ENCODE measurements at regions not wholly inside any gene's neighbourhood (a gene's known extent, or its start where the extent isn't known, plus 50 kb on each side); places are given as distances from the start of the nearest gene placed in this dataset.
"Not testable (repeated sequence)": the region's sequence is repeated elsewhere in the genome, so short reads cannot be mapped to it uniquely, and the experiment has no call there.

DNA sequence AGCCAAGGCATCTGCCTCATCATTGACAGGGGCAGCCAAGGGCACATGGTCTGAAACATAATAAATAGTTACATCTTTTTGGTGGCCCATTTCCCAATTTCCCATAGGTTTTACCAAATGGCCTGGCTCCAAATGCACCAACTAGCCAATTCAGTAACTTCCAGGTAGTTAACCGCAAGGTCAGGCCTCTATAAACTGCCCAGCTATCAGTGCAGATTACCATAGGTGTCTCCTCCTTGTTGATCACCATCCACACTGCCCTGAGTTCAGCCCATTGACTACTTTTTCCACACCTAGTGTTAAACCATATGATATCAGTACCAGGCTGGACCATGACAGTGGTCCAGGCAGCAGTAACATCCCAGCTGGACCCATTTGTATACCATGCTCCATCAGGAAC, 1145.1 kb upstream of the POU3F4 start:
- 93 to 100% methylated on average over 1 of the region's 1 CpG for WGBS, 2 donors
- intact Hi-C loops (cut with DNase I; ENCODE audit: low total_unique reads) = no loop called here
- no peak overlapping the region for H3K4me3 ChIP-seq (ENCODE audit: low read depth, poor library complexity, severe bottlenecking)
- no peak for DNase-seq (ENCODE audit: low spot score in 2 of 2)
- TF ChIP-seq POLR2A (IDR thresholded peaks at IDR 0.05) = no peak
- TF ChIP-seq, protein P1, sequence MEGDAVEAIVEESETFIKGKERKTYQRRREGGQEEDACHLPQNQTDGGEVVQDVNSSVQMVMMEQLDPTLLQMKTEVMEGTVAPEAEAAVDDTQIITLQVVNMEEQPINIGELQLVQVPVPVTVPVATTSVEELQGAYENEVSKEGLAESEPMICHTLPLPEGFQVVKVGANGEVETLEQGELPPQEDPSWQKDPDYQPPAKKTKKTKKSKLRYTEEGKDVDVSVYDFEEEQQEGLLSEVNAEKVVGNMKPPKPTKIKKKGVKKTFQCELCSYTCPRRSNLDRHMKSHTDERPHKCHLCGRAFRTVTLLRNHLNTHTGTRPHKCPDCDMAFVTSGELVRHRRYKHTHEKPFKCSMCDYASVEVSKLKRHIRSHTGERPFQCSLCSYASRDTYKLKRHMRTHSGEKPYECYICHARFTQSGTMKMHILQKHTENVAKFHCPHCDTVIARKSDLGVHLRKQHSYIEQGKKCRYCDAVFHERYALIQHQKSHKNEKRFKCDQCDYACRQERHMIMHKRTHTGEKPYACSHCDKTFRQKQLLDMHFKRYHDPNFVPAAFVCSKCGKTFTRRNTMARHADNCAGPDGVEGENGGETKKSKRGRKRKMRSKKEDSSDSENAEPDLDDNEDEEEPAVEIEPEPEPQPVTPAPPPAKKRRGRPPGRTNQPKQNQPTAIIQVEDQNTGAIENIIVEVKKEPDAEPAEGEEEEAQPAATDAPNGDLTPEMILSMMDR (IDR thresholded peaks at IDR 0.05) = no peak

DNA sequence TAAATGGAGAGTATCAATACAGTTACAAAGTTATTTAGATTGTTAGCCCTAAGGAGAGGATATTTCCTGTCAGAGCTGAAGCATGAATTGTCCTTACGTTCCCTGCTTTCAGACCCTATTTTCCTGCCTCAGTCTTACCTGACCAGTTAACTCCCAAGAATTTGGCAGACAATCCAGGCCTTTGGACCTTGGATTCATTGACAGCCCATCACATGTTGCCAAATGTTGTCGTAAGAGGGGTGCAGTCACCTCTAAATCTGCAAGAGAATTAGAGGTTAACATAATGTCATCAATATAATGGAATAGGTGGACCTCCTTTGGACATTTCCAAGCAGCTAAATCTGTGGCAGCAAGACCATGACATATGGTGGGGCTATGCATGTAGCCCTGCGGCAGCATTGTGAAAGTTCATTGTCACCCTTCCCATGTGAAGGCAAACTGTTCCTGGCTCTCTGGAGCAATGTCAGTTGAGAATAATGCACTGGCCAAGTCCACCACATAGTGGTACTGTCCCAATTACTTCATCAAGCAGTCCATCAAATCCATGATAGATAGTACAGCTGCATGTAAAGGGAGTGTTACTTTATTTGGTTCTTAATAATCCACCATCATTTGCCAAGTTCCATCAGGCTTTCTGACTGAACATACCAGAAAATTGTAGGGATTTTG, 1137.0 kb upstream of the POU3F4 start:
- no peak for TF ChIP-seq POLR2A (IDR thresholded peaks at IDR 0.05)
- TF ChIP-seq, protein P1 (IDR thresholded peaks at IDR 0.05) = no peak
- no peak for DNase-seq (ENCODE audit: low spot score in 2 of 2)
- H3K4me3 ChIP-seq (ENCODE audit: low read depth, poor library complexity, severe bottlenecking) = no peak overlapping the region
- intact Hi-C loops (cut with DNase I; ENCODE audit: low total_unique reads) = no loop called here
- 91 to 92% methylated on average over 3 of the region's 3 CpGs for WGBS, 2 donors

DNA sequence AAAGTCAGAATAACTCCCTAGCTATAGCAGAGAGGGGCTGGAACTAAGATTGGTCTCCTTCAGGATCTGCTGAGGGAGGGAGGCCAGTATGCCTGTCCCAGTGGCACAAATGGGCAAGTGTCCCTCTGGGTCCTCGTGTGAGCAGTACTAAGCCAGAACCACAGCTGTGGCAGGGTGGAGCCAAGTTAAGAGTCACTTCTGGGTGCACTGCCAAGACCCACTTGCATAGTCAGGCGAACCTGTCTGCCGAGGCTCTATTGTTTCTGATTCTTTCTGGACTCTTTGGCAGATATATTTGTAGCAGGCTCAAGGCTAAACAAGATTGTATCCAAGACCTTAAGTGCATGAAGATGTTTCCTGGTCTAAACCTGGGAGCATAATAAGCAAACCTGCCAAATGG, 1123.7 kb upstream of the POU3F4 start:
- intact Hi-C loops (cut with DNase I; ENCODE audit: low total_unique reads) = no loop called here
- H3K4me3 ChIP-seq (ENCODE audit: low read depth, poor library complexity, severe bottlenecking) = no peak overlapping the region
- TF ChIP-seq POLR2A (IDR thresholded peaks at IDR 0.05) = no peak
- TF ChIP-seq, protein P1 (IDR thresholded peaks at IDR 0.05) = no peak
- DNase-seq (ENCODE audit: low spot score in 2 of 2) = no peak
- WGBS, 2 donors = 10 to 29% methylated on average over 2 to 3 of the region's 3 CpGs

DNA sequence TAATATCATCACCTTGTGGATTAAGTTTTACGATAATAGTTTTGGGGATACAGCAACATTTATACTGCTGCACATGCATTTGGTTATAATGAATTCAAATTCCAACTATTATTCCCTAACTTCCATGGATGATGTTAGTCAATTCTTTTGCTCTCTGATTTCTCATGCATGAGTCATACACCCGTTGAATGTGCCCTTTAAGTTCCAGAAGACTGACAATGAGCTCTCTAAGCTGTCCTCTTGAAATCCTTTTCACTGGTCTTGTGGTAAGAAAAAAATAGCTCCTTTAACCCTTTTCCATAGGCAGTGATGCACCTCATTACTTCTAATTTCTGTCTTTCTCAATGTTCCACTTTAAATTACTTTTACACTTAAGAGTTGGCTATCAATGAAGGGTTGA, 1095.2 kb upstream of the POU3F4 start:
- WGBS, 2 donors = 56 to 60% methylated on average over 2 of the region's 2 CpGs
- no peak overlapping the region for H3K4me3 ChIP-seq (ENCODE audit: low read depth, poor library complexity, severe bottlenecking)
- no peak for DNase-seq (ENCODE audit: low spot score in 2 of 2)
- TF ChIP-seq, protein P1 (IDR thresholded peaks at IDR 0.05) = no peak
- no peak for TF ChIP-seq POLR2A (IDR thresholded peaks at IDR 0.05)
- intact Hi-C loops (cut with DNase I; ENCODE audit: low total_unique reads) = no loop called here

DNA sequence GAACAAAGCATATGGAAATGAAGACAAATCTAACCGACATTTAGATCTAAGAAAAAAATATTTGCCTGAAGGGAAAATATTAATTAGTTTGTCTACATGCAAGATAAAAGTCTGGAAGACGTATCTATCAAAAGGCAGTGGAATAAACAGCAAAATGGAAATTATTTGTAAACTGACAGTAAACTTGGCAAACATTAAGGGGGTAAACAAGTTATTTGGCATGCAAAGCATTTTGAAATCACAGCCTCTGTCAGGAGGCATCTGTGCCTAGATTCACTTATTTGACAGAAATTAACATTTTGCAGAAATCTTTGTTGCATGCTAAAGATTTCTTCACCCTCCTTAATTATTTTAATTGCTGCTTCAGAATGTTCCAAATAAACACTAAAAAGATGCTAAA, 1065.8 kb upstream of the POU3F4 start:
- 28 to 30% methylated on average over 2 of the region's 2 CpGs for WGBS, 2 donors
- H3K4me3 ChIP-seq (ENCODE audit: low read depth, poor library complexity, severe bottlenecking) = no peak overlapping the region
- intact Hi-C loops (cut with DNase I; ENCODE audit: low total_unique reads) = no loop called here
- no peak for DNase-seq (ENCODE audit: low spot score in 2 of 2)
- TF ChIP-seq POLR2A (IDR thresholded peaks at IDR 0.05) = no peak
- TF ChIP-seq, protein P1 (IDR thresholded peaks at IDR 0.05) = no peak

DNA sequence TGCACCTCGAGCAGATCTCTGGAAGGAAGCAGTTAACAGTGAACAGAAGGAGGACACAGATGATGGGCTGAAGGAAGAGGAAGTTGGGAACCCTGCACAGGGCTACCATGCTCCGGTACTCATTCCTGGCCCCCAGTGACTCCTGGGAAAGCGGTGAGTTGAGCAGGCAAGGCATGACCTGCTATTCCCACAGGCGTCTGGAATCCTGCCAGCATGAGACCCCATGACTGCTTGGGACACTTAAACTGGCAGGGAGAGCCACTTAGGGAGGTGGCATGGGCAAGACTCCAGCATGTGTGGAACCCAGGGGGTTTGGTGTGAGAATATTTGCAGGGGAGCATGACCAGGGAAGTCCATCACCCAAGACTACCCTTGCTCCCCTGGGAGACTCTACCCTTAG, 1056.4 kb upstream of the POU3F4 start:
- intact Hi-C loops (cut with DNase I; ENCODE audit: low total_unique reads) = no loop called here
- no peak for DNase-seq (ENCODE audit: low spot score in 2 of 2)
- 77 to 80% methylated on average over 4 of the region's 4 CpGs for WGBS, 2 donors
- TF ChIP-seq, protein P1 (IDR thresholded peaks at IDR 0.05) = no peak
- TF ChIP-seq POLR2A (IDR thresholded peaks at IDR 0.05) = no peak
- no peak overlapping the region for H3K4me3 ChIP-seq (ENCODE audit: low read depth, poor library complexity, severe bottlenecking)

DNA sequence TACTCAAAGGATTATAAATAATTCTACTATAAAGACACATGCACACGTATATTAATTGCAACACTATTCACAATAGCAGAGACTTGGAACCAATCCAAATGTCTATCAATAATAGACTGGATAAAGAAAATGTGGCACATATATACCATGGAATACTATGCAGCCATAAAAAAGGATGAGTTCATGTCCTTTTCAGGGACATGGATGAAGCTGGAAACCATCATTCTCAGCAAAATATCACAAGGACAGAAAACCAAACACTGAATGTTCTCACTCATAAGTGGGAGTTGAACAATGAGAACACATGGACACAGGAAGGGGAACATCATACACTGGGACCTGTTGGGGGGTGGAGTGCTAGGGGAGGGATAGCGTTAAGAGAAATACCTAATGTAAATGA, 1052.2 kb upstream of the POU3F4 start:
- 64 to 77% methylated on average over 2 of the region's 2 CpGs for WGBS, 2 donors

More for the DNA sequence above, 1052.2 kb upstream of the POU3F4 start:
- intact Hi-C loops (cut with DNase I; ENCODE audit: low total_unique reads) = loop anchor here (2.0 kb wide), 1 partner anchor 21 kb away; no protein-coding TSS in a partner anchor
- not testable (repeated sequence) for DNase-seq (ENCODE audit: low spot score in 2 of 2); H3K4me3 ChIP-seq (ENCODE audit: low read depth, poor library complexity, severe bottlenecking)

All from lower leg skin (tissue), 4 donors.